ENCODE measurements at regions not wholly inside any gene's neighbourhood (a gene's known extent, or its start where the extent isn't known, plus 50 kb on each side); places are given as distances from the start of the nearest gene placed in this dataset.

DNA sequence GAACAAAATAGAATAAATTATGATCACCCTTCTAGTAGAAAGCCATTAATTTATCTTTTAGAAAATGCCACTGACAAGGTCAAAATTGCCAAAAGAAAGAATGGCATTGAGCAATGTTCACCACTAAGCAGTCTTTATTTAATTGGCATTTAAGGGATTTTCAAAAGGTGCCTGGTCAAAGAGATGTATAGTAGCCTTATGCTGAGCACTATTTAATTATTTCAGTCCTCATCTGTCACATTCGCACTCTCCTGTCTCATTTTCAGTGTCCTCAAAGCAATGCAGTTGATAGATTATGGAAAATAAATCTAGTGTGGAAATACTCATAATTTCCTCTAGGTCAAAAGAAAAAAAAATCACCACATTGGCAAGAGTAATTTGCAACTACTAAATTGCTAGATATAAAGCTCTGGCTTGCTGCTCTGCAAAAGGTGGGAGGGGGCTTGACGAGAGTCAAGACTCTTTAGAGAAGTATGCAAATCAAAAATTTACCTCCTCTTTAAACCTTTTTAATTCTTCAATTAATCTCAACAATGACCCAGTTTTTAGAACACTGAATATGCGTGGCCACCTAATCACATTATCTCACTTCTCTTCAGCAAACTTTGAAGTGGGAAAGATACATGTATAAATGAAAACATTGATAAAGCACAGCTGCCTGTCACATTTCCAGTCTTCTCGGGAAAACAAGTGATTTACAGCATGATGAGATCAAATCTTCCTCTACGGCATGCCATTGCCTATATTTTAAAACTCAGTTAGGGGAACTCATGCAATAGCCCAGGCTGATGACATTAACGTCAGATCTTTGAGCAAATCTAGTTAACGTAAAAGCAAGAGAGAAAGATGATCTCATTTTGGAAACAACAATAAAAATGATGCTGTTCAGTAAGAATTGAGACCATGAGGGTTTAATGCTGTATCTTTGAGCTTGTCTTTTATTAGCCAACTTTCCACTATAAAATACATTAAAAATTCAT lies 373.1 kb upstream of the DCN start:
- TF ChIP-seq POLR2A (IDR thresholded peaks at IDR 0.05): no peak
- TF ChIP-seq, protein P1, sequence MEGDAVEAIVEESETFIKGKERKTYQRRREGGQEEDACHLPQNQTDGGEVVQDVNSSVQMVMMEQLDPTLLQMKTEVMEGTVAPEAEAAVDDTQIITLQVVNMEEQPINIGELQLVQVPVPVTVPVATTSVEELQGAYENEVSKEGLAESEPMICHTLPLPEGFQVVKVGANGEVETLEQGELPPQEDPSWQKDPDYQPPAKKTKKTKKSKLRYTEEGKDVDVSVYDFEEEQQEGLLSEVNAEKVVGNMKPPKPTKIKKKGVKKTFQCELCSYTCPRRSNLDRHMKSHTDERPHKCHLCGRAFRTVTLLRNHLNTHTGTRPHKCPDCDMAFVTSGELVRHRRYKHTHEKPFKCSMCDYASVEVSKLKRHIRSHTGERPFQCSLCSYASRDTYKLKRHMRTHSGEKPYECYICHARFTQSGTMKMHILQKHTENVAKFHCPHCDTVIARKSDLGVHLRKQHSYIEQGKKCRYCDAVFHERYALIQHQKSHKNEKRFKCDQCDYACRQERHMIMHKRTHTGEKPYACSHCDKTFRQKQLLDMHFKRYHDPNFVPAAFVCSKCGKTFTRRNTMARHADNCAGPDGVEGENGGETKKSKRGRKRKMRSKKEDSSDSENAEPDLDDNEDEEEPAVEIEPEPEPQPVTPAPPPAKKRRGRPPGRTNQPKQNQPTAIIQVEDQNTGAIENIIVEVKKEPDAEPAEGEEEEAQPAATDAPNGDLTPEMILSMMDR (IDR thresholded peaks at IDR 0.05): no peak
